Activated T-helper 1 cell treated with anti-CD3 and anti-CD28 coated beads, Interleukin-12 subunit alpha, Interleukin-12 subunit beta, Interleukin-2, Interleukin-4 antibody, amounts not matched to agents 30 ng/mL and 10 ng/mL and 1 ng/mL, durations not matched to agents 14 hours and 24 hours and 36 hours (primary cell): ENCODE measurements at regions not wholly inside any gene's neighbourhood (a gene's known extent, or its start where the extent isn't known, plus 50 kb on each side); places are given as distances from the start of the nearest gene placed in this dataset.

Source experiments
- DNase-seq: peaks from one replicate; pipeline ENCODE4 v3.0.0; 2021; ENCODE audit warnings: low spot score
- H3K27ac Mint-ChIP-seq: one replicate; pipeline ENCODE4 v1.8.0; 2021; ENCODE audit warnings: mild to moderate bottlenecking, mixed read lengths
- H3K27me3 Mint-ChIP-seq: one replicate; pipeline ENCODE4 v1.8.0; 2022; ENCODE audit warnings: mild to moderate bottlenecking, moderate library complexity, mixed read lengths; ENCODE audit not compliant: insufficient read depth
- H3K36me3 Mint-ChIP-seq: one replicate; pipeline ENCODE4 v1.8.0; 2021; ENCODE audit warnings: low read depth, mixed read lengths
- H3K4me1 Mint-ChIP-seq: one replicate; pipeline ENCODE4 v1.8.0; 2021; ENCODE audit warnings: low read depth, mixed read lengths
- H3K4me3 Mint-ChIP-seq: one replicate; pipeline ENCODE4 v1.8.0; 2021; ENCODE audit warnings: mild to moderate bottlenecking, moderate library complexity, mixed read lengths
- H3K9me3 Mint-ChIP-seq: one replicate; pipeline ENCODE4 v1.8.0; 2021; ENCODE audit warnings: mixed read lengths
- intact Hi-C: fragments of 100-400 bp; cut with micrococcal nuclease; formaldehyde crosslinking; loops from one replicate; pipeline ENCODE4 v1.15.1; 2024

- no peak overlapping the region for H3K4me3 Mint-ChIP-seq
- intact Hi-C loops, result no loop called here
- no peaks in the 10 kb centered on the region for H3K36me3 Mint-ChIP-seq
- H3K27ac Mint-ChIP-seq, result no peak overlapping the region
- DNase-seq, result no peak
- H3K4me1 Mint-ChIP-seq, result no peaks in the 10 kb centered on the region
- H3K27me3 Mint-ChIP-seq, result no peaks in the 10 kb centered on the region
- H3K9me3 Mint-ChIP-seq, result no peaks in the 10 kb centered on the region
Observed at GRCh38 chr10:128766915-128767314, 640.7 kb upstream of the MKI67 start.

- intact Hi-C loops, result no loop called here
- no peak for DNase-seq
- Mint-ChIP-seq H3K4me1 (no peaks in the 10 kb centered on the region), H3K4me3 (no peak overlapping the region), H3K9me3 (no peaks in the 10 kb centered on the region), H3K27ac (no peak overlapping the region), H3K27me3 (no peaks in the 10 kb centered on the region), H3K36me3 (no peaks in the 10 kb centered on the region)
Observed at GRCh38 chr10:128774979-128775378, 648.8 kb upstream of the MKI67 start.

GRCh38 chr10:128775743-128776142 lies 649.5 kb upstream of the MKI67 start:
- Mint-ChIP-seq H3K4me1 (no peaks in the 10 kb centered on the region), H3K36me3 (no peaks in the 10 kb centered on the region), H3K4me3 (no peak overlapping the region), H3K27me3 (no peaks in the 10 kb centered on the region), H3K27ac (no peak overlapping the region), H3K9me3 (no peaks in the 10 kb centered on the region)
- DNase-seq, result no peak
- intact Hi-C loops, result no loop called here

GRCh38 chr10:128776673-128777252 lies 650.5 kb upstream of the MKI67 start:
- Mint-ChIP-seq H3K4me3 (no peak overlapping the region), H3K27ac (no peak overlapping the region), H3K4me1 (no peaks in the 10 kb centered on the region), H3K27me3 (no peaks in the 10 kb centered on the region), H3K36me3 (no peaks in the 10 kb centered on the region), H3K9me3 (no peaks in the 10 kb centered on the region)
- intact Hi-C loops, result no loop called here
- DNase-seq, result no peak

- Mint-ChIP-seq H3K4me1 (no peaks in the 10 kb centered on the region), H3K27me3 (no peaks in the 10 kb centered on the region), H3K4me3 (no peak overlapping the region), H3K36me3 (no peaks in the 10 kb centered on the region), H3K9me3 (no peaks in the 10 kb centered on the region), H3K27ac (no peak overlapping the region)
- intact Hi-C loops, result no loop called here
- no peak for DNase-seq
Observed at GRCh38 chr10:128777342-128777741, 651.1 kb upstream of the MKI67 start.

GRCh38 chr10:128779416-128779815 lies 653.2 kb upstream of the MKI67 start:
- no peaks in the 10 kb centered on the region for H3K9me3 Mint-ChIP-seq
- H3K4me1 Mint-ChIP-seq, result no peaks in the 10 kb centered on the region
- H3K27ac Mint-ChIP-seq, result no peak overlapping the region
- no peaks in the 10 kb centered on the region for H3K36me3 Mint-ChIP-seq
- no peaks in the 10 kb centered on the region for H3K27me3 Mint-ChIP-seq
- no peak overlapping the region for H3K4me3 Mint-ChIP-seq
- intact Hi-C loops, result no loop called here
- no peak for DNase-seq

- Mint-ChIP-seq H3K9me3 (no peaks in the 10 kb centered on the region), H3K27ac (no peak overlapping the region), H3K36me3 (no peaks in the 10 kb centered on the region), H3K4me3 (no peak overlapping the region), H3K4me1 (no peaks in the 10 kb centered on the region), H3K27me3 (no peaks in the 10 kb centered on the region)
- intact Hi-C loops, result no loop called here
- no peak for DNase-seq
Observed at GRCh38 chr10:128780156-128780761, 654.0 kb upstream of the MKI67 start.

- Mint-ChIP-seq H3K27ac (no peak overlapping the region), H3K4me3 (no peak overlapping the region), H3K36me3 (no peaks in the 10 kb centered on the region), H3K9me3 (no peaks in the 10 kb centered on the region), H3K27me3 (no peaks in the 10 kb centered on the region), H3K4me1 (no peaks in the 10 kb centered on the region)
- intact Hi-C loops, result no loop called here
- DNase-seq, result no peak
Observed at GRCh38 chr10:128781637-128782036, 655.4 kb upstream of the MKI67 start.

GRCh38 chr10:128784444-128784843 lies 658.2 kb upstream of the MKI67 start:
- no peak overlapping the region for H3K27ac Mint-ChIP-seq
- no peak for DNase-seq
- H3K36me3 Mint-ChIP-seq, result no peaks in the 10 kb centered on the region
- H3K4me1 Mint-ChIP-seq, result no peaks in the 10 kb centered on the region
- H3K4me3 Mint-ChIP-seq, result no peak overlapping the region
- H3K27me3 Mint-ChIP-seq, result no peaks in the 10 kb centered on the region
- intact Hi-C loops, result no loop called here
- no peaks in the 10 kb centered on the region for H3K9me3 Mint-ChIP-seq

- Mint-ChIP-seq H3K9me3 (no peaks in the 10 kb centered on the region), H3K4me3 (no peak overlapping the region), H3K4me1 (no peaks in the 10 kb centered on the region), H3K27ac (no peak overlapping the region), H3K36me3 (no peaks in the 10 kb centered on the region), H3K27me3 (peaks cover 2% of the 10 kb centered on the region)
- intact Hi-C loops, result no loop called here
- no peak for DNase-seq
Observed at GRCh38 chr10:128792426-128793140, 666.4 kb upstream of the MKI67 start.

GRCh38 chr10:128793726-128794655 lies 667.8 kb upstream of the MKI67 start:
- H3K9me3 Mint-ChIP-seq, result no peaks in the 10 kb centered on the region
- no peaks in the 10 kb centered on the region for H3K4me1 Mint-ChIP-seq
- H3K4me3 Mint-ChIP-seq, result no peak overlapping the region
- intact Hi-C loops, result no loop called here
- DNase-seq, result no peak
- H3K27me3 Mint-ChIP-seq, result peaks cover 2% of the 10 kb centered on the region
- H3K36me3 Mint-ChIP-seq, result no peaks in the 10 kb centered on the region
- no peak overlapping the region for H3K27ac Mint-ChIP-seq

- Mint-ChIP-seq H3K4me1 (no peaks in the 10 kb centered on the region), H3K4me3 (no peak overlapping the region)
- DNase-seq, result no peak
Observed at GRCh38 chr10:128796396-128796912, 670.2 kb upstream of the MKI67 start.

More at GRCh38 chr10:128796396-128796912, 670.2 kb upstream of the MKI67 start:
- intact Hi-C loops, result no loop called here
- Mint-ChIP-seq H3K27ac (no peak overlapping the region), H3K36me3 (no peaks in the 10 kb centered on the region), H3K27me3 (peaks cover 2% of the 10 kb centered on the region), H3K9me3 (no peaks in the 10 kb centered on the region)
